ENCODE measurements at regions not wholly inside any gene's neighbourhood (a gene's known extent, or its start where the extent isn't known, plus 50 kb on each side); places are given as distances from the start of the nearest gene placed in this dataset.

DNA sequence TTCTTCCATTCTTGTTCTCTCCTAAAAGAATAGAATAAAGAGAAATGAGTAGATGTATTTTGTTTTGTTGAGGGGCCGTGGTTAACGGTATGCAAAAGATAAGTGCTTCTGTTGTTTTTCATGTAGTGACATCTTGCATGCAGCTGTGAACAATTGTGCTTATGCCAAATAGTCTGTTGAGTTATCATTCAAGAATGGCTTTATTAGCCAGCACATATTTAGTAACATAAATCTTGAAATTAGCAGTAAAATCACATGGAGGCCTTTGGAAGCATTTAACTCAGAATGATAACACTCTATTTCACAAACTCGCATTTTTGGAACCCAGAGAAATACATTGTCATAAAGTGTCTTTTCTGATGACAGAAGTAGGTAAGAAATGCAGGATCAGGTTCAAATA is 1772.0 kb upstream of the FLRT2 start (continued):
- TF ChIP-seq E2F4 (CRISPR knock-in tag; IDR thresholded peaks at IDR 0.05; ENCODE audit: borderline replicate concordance, low read depth) (no peak), ZNF263 (CRISPR knock-in tag; IDR thresholded peaks at IDR 0.05; ENCODE audit: low read depth) (no peak), PREB (CRISPR knock-in tag; IDR thresholded peaks at IDR 0.05; ENCODE audit: borderline replicate concordance) (no peak)

DNA sequence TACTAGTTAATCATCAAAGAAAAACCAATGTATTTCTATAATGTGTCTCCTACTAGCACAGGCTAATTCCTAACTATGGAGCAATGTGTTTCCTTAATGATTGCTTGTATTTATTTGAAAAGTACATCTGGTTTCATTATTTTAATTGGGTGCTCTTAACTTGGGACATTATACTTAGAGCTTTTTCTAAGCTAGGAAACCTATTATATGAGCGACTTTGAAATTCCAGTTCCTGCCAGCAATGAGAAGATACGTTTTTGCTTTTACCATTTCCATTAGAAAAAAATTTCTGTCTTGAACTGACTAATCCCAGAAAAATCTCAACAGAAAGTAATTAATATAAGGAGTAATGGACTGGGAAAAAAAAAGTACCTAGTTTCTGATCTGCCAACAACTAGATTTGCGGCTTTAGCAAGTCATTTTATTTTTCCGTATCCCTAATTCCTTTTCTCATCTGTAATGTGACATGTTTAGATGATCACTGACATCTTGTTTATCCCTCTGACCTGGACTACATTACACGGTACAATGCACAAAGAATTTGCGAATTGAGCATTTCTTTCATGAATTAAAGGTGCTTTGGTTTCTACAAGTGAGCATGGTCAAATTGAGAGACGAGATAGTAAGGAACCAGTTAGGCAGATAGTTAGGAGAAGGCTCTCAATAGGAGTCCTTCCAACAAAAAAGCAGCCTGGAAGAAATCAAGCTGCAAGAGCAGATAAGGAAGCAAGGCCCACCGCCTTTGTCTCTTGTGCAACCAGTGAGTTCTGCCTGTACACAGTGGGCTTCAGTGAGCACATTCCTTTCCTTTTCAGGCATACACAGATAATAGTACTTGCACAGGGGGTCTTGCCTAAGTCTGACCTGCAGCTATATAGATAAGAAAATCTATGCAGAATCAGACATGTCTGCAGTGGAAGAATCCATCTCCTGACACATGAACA is 1765.0 kb upstream of the FLRT2 start:
- Mint-ChIP-seq H3K27me3 (ENCODE audit: low read depth) (no peaks in the 10 kb centered on the region), H3K9me3 (peaks cover 13% of the 10 kb centered on the region), H3K4me1 (no peaks in the 10 kb centered on the region), H3K27ac (no peak overlapping the region; the same call in 1 of the 2 replicates), H3K36me3 (peaks cover 12% of the 10 kb centered on the region; the same call in 1 of the 2 replicates), H3K4me3 (no peak overlapping the region)
- ATAC-seq: no peak
- DNase-seq (ENCODE audit: low spot score): no peak
- POLR2A ChIA-PET: no interaction called here
- CTCF ChIA-PET: interaction anchor here (0.6 kb wide), 1 partner anchor 175 kb away, joined by 3 read pairs; no protein-coding TSS in a partner anchor
- TF ChIP-seq GTF2I (CRISPR knock-in tag; conservative IDR thresholded peaks at IDR 0.05) (no peak), ZBTB21 (CRISPR knock-in tag; IDR thresholded peaks at IDR 0.05; ENCODE audit: borderline replicate concordance) (no peak), AFF4 (CRISPR knock-in tag; IDR thresholded peaks at IDR 0.05; ENCODE audit: borderline replicate concordance) (no peak), E2F4 (CRISPR knock-in tag; IDR thresholded peaks at IDR 0.05; ENCODE audit: borderline replicate concordance, low read depth) (no peak), OVOL2 (CRISPR knock-in tag; IDR thresholded peaks at IDR 0.05; ENCODE audit: borderline replicate concordance) (no peak), ZNF263 (CRISPR knock-in tag; IDR thresholded peaks at IDR 0.05; ENCODE audit: low read depth) (no peak)
- TF ChIP-seq, protein P1, sequence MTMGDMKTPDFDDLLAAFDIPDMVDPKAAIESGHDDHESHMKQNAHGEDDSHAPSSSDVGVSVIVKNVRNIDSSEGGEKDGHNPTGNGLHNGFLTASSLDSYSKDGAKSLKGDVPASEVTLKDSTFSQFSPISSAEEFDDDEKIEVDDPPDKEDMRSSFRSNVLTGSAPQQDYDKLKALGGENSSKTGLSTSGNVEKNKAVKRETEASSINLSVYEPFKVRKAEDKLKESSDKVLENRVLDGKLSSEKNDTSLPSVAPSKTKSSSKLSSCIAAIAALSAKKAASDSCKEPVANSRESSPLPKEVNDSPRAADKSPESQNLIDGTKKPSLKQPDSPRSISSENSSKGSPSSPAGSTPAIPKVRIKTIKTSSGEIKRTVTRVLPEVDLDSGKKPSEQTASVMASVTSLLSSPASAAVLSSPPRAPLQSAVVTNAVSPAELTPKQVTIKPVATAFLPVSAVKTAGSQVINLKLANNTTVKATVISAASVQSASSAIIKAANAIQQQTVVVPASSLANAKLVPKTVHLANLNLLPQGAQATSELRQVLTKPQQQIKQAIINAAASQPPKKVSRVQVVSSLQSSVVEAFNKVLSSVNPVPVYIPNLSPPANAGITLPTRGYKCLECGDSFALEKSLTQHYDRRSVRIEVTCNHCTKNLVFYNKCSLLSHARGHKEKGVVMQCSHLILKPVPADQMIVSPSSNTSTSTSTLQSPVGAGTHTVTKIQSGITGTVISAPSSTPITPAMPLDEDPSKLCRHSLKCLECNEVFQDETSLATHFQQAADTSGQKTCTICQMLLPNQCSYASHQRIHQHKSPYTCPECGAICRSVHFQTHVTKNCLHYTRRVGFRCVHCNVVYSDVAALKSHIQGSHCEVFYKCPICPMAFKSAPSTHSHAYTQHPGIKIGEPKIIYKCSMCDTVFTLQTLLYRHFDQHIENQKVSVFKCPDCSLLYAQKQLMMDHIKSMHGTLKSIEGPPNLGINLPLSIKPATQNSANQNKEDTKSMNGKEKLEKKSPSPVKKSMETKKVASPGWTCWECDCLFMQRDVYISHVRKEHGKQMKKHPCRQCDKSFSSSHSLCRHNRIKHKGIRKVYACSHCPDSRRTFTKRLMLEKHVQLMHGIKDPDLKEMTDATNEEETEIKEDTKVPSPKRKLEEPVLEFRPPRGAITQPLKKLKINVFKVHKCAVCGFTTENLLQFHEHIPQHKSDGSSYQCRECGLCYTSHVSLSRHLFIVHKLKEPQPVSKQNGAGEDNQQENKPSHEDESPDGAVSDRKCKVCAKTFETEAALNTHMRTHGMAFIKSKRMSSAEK (CRISPR knock-in tag; IDR thresholded peaks at IDR 0.05; ENCODE audit: borderline replicate concordance): no peak
- TF ChIP-seq, protein P2, sequence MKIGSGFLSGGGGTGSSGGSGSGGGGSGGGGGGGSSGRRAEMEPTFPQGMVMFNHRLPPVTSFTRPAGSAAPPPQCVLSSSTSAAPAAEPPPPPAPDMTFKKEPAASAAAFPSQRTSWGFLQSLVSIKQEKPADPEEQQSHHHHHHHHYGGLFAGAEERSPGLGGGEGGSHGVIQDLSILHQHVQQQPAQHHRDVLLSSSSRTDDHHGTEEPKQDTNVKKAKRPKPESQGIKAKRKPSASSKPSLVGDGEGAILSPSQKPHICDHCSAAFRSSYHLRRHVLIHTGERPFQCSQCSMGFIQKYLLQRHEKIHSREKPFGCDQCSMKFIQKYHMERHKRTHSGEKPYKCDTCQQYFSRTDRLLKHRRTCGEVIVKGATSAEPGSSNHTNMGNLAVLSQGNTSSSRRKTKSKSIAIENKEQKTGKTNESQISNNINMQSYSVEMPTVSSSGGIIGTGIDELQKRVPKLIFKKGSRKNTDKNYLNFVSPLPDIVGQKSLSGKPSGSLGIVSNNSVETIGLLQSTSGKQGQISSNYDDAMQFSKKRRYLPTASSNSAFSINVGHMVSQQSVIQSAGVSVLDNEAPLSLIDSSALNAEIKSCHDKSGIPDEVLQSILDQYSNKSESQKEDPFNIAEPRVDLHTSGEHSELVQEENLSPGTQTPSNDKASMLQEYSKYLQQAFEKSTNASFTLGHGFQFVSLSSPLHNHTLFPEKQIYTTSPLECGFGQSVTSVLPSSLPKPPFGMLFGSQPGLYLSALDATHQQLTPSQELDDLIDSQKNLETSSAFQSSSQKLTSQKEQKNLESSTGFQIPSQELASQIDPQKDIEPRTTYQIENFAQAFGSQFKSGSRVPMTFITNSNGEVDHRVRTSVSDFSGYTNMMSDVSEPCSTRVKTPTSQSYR (CRISPR knock-in tag; IDR thresholded peaks at IDR 0.05): no peak
- TF ChIP-seq, protein P3, sequence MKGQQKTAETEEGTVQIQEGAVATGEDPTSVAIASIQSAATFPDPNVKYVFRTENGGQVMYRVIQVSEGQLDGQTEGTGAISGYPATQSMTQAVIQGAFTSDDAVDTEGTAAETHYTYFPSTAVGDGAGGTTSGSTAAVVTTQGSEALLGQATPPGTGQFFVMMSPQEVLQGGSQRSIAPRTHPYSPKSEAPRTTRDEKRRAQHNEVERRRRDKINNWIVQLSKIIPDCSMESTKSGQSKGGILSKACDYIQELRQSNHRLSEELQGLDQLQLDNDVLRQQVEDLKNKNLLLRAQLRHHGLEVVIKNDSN (CRISPR knock-in tag; IDR thresholded peaks at IDR 0.05): no peak
- TF ChIP-seq, protein P4, sequence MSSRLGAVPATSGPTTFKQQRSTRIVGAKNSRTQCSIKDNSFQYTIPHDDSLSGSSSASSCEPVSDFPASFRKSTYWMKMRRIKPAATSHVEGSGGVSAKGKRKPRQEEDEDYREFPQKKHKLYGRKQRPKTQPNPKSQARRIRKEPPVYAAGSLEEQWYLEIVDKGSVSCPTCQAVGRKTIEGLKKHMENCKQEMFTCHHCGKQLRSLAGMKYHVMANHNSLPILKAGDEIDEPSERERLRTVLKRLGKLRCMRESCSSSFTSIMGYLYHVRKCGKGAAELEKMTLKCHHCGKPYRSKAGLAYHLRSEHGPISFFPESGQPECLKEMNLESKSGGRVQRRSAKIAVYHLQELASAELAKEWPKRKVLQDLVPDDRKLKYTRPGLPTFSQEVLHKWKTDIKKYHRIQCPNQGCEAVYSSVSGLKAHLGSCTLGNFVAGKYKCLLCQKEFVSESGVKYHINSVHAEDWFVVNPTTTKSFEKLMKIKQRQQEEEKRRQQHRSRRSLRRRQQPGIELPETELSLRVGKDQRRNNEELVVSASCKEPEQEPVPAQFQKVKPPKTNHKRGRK (CRISPR knock-in tag; IDR thresholded peaks at IDR 0.05; ENCODE audit: borderline replicate concordance): no peak
- TF ChIP-seq, protein P5, sequence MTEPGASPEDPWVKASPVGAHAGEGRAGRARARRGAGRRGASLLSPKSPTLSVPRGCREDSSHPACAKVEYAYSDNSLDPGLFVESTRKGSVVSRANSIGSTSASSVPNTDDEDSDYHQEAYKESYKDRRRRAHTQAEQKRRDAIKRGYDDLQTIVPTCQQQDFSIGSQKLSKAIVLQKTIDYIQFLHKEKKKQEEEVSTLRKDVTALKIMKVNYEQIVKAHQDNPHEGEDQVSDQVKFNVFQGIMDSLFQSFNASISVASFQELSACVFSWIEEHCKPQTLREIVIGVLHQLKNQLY (CRISPR knock-in tag; IDR thresholded peaks at IDR 0.05): no peak

All from WTC11 (cell line).